IPS-11a (cell line): ENCODE measurements at regions not wholly inside any gene's neighbourhood (a gene's known extent, or its start where the extent isn't known, plus 50 kb on each side); places are given as distances from the start of the nearest gene placed in this dataset.

Experiments
- H3K4me3 ChIP-seq: one replicate; pipeline ENCODE4 v1.5.1; 2013; ENCODE audit warnings: low read depth, low read length, control low read depth

DNA sequence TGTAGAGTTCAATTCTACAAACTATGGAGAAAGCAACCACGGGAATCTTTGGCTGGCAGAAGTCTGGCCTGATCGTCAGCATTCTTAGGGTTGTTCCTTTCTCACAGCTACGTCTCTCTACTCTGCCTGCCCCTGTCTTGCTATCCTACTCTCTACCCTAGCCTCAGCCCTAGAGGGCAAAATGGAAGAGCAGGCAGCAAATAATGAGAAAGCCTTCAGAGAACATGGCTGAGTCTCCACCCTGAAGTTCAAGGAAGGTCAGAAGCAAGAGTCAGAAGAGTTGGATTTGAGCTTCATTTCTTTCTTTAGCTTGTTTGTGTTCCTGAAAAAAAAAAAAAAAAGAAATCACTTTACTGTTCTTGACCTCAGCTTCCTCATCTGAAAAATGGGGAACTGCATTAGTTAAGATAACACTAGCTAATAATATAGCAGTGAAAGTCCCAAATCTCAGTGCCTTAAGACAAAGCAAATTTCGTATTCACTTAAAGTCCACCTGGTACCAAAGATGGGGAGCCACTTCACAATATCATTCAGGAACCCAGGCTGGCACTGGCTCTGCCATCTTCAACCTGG is 50.2 kb upstream of the CCND2 start:
- H3K4me3 ChIP-seq = no peak overlapping the region

DNA sequence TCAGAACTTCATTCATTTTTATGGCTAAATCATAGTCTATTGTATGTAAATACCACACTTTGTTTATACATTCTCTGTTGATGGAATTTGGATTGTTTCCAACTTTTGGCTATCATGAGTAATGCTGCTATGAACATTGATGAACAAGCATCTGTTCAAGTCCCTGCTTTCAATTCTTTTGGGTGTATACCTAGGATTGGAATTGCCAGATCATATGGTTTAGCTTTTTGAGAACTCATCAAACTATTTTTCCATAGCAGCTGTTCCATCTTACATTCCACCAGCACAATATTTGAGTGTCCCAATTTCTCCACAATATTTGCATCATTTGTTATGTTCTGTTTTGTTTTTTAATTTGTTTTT is 52.3 kb upstream of the CCND2 start:
- no peak overlapping the region for H3K4me3 ChIP-seq

DNA sequence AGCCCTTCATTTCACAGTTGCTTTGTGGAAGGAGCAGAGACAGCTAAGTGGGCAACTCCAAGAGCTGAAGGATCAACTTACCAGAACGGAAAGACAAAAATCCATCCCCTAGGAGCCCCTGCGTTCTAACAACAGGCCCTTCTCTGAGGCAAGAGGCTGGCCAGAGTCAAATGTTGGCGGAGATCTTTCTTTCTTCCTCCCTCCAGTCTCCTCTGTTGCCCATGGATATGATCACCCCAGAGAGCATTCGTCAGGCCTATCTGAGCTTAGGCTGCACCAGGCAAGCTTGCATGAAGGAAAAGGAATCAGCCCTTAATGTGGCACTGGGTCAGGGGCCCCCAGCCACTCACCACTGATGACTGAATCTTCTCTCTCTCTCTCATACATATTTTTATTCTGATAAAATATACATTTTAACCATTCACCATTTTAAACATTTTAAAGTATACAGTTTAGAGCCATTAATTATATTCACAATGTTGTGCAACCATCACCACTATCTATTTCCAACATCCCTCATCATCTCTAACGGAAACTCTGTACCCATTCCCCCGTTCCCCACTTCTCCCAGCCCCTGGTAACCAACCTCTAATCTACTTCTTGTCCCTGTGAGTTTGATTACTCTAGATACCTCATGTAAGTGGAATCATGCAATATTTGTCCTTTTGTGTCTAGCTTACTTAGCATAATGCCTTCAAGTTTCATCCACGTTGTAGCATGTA is 52.9 kb upstream of the CCND2 start:
- H3K4me3 ChIP-seq = no peak overlapping the region

DNA sequence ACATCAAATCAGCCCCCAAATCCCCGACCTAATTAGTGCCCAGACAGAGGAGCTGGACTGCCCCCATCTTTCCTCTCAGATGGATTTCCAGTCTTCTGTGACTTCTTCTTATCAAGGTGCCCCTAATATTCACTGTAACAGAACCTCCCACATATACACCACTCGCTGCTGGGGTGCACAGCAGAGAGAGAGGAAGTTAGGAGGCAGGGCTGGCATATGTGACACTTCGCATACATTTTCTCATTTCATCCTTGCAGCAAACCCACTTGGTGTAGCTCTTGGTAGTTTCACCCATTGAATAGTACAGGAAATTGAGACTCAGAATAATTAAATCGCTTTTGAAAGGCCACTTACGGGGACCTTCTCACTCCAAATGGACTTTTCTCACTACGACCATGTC is 56.5 kb upstream of the CCND2 start:
- no peak overlapping the region for H3K4me3 ChIP-seq

DNA sequence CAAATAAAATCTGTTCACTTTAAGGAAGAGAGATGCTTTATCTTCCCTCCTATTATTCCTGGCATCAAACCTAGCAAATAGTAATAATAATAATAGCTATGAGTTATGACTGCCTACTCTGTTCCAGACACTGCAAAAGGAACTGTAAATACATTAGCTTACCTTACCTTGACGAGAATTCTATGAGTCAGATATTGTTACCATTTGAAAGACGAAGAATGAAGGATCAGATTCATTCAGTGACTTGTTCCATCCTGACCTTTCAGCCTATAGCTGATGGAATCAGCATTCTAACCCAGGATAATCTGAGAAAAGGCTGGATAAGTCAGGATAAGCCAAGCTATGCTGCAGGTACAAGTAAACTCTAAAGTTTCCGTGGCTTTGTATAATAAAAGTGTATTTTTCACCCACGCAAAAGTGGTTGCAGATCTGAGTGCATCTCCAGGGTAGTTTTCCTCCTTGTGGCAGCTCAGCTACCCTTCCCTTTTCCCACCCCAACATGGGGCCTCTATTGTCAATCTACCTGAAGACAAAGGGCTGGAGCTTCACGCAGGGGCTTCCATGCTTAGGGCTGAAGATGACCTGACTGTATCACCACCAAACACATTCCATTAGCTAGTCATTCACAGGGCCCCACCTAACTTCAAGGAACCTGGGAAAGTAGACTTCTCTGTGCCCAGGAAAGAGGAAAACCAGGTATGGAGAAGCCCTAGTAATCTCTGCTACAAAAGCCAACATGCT is 57.2 kb upstream of the CCND2 start:
- H3K4me3 ChIP-seq = no peak overlapping the region

DNA sequence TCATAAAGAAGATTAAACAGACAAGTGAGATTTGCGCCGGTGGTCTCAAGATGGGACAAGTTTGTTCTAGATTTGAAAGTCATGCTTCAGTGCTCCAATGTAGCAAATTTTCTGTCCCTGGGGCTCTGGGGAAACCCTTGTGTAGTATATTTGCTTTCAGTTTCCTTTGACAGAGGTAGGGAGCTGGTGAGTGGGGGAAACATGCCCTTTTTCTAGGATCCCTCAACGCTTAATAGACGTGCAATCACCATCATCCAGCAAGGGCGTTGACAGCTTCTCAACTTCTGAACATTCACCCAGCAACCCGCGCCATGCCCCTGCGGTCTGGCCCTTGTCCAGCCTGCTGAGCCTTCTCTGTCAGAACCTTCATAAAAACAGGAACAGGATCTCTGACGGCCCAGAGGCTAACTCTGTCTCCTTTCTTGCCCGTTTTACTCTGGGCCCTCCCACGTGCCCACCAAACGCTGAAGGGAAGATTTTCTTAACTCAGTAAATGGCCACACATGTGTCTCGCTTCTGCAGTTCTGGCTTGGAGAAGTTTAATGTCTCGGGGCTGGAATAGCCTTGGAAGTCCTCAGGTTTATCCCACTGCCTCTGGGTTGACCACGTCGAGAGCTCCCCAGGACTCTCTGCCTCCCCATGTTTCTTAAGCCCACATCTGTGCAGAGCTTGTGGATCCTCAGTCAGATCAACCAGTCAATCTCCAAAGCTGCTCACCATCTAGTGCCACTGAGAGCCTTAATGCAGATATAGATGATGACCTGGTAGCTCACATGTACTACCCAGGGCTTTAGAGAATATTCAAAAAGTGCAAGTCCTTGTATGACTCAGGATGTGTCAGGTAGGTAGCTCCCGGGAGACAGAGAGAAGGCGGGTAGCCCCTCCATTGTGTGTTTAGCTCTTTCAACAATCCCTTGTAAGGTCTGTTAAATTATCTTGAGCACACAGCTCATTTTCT is 58.1 kb upstream of the CCND2 start:
- no peak overlapping the region for H3K4me3 ChIP-seq

DNA sequence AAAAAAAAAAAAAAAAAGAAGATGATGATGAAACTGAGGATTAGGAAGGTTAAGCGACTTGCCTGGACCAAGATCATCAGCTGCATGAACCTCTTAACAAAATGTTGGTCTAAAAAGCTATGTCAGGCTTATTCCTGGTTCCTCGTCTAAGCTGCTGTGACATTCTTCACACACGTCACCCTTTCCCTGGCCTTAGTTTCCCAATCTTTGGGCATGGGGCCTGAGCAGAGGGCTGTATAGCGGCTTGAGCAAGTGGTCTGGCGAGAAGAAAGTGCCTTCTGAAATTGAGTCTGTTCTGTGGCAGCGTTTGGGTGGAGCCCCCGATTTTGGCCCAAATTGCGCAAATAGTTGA is 58.7 kb upstream of the CCND2 start:
- H3K4me3 ChIP-seq = no peak overlapping the region

DNA sequence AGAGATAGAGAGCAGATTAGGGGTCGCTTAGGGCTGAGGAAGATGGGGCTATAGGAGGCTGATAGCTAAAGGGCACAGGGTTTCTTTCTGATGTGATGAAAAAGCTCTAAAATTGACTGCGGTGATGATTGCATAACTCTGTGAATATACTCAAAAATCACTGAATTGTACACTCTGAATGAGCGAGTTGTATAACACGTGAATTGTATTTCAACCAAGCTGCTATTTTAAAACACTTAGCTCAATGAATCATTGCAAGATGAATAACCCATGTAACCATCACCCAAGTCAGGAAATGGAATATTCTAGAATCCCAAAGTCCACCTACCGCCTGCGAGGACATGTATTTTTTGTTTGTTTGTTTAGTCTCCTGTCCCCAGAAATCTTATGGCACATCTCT is 60.1 kb upstream of the CCND2 start:
- H3K4me3 ChIP-seq = no peak overlapping the region

DNA sequence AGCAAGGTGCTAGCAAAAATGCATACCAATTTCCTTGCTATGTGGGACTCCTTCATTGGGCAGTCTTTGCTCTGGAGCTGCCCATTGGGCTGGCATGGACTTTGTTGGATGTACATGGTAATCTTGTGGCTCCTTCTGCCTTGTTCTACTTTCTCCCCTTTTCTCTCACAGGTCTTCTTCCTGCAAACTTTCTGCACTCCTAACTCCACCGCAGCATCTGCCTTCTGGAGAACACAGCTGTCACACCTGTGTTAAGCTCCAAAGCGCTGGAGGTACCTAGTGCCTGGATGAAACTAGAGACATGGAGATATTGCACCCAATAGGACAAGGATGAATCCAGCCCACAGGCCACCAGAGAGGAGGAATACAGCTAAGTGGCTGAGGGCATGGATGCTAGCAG is 60.7 kb upstream of the CCND2 start:
- H3K4me3 ChIP-seq = no peak overlapping the region

DNA sequence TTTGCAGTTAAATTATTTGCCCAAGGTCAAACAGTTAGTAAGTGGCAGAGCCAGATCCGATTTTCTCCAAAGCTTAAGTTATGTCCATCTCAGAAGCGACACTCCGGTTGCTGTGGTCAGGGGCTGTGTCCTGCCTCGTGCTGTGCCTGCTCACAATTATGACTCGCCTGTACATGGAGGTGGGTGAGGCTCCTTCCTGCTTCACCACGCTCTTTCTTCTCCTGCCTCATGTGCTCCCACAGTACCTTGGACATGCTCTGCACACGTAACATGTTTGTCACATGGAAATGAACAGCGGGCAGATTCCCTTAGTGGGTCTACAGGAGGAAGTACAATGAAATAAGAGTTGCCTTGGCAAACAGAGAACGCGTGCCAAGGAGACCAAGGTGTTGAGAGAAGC is 62.2 kb upstream of the CCND2 start:
- H3K4me3 ChIP-seq = no peak overlapping the region

DNA sequence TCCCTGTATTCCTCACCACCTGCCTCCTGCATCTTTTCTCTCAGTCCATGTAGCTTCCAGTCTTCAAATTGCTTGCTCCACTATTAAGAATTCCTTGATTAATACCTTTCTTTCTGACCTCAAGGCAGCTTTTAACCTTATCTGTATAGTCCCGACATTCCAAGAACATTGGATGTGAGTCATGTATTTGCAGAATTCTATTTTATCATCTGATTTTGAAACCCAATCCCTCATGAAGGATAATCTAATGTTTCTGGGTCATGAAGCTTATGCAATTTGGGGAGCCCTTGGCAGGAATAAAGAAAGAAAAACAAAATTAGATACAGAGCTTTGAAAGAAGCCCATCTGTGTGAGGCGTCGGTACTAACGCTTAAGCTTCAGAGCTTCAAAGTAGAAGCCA is 63.4 kb upstream of the CCND2 start:
- no peak overlapping the region for H3K4me3 ChIP-seq

DNA sequence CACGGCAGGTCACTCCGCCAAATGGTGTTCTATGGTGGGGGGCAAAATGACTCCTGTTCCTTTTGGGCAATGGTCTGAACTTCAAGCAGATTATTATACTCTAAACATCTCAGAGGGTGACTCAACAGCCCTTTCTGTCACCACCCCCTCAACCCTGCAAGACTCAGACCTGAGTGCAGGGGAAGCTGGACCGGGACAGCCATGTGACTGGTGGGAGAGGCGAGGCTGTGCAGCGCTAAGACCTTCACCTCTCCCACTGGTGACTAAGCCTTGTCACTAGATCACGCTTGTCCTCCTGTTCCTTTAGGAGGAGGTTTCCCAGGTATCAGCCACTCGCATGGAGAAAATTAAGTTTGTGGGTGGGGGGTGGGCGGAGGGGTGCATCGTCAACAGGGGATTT is 67.1 kb upstream of the CCND2 start:
- H3K4me3 ChIP-seq = no peak overlapping the region

DNA sequence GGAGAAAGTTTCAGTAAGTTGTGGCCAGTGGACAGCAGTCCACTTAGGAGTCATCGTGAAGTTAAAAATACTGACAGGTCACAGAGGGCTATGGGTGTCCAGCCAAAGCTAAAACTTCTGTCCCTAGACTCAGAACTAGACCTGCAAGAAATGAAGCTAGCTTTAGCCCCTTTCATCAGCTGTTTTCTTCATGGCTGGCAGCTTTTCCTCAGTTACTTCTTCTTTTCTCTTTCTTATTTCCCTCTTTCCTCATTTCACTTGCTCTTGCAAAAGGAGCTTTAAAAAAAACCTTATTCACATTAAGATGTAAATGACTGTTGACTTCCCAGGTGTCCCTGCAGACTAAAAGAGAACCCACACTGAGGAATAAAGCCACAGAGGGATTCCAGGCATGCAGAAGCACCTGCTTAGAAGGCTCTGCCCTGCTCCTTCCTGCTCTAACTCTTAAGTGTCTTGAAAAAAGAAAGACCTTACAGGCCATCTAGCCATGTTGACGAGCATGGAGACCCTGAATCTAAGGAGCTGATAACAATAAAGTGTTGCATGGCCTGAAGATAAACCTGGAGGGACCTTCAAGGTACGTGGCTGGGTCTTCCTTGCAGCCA is 69.7 kb upstream of the CCND2 start:
- no peak overlapping the region for H3K4me3 ChIP-seq

DNA sequence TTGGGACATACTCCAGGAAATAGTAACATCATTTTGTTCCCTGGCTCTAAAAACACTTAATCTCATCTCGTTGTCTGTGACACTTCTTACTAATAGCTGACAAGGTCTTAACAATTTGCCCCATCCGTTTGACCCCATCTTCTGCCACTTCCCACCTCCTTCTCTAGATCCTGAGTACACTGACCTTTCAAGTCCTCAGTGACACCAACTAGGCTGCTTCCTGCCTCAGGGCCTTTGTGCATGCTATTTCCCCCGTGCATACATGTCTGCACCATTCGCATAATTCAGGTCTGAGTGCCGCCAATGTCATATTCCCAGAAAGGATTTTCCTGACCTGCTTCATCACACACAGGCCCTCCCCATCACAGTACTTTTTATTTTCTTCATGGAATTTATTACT is 70.6 kb upstream of the CCND2 start:
- no peak overlapping the region for H3K4me3 ChIP-seq

DNA sequence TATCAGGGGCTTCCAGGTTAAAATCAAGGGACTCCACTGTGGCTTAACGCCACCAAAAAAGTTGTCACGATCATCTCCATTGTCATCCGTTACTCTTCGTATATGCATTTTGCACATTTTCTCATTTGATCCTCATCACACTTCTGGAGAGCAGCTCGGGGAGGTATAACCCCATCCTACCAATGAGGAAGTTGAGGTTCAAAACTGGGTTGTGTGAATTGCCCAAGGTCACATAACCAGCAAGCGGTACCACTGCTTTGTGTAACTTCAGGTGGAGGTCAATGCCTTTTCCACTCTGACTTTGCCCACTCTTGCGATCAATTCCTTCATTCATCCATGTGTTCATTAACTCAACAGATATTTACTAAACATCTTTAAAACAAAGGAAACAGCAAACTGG is 71.1 kb upstream of the CCND2 start:
- H3K4me3 ChIP-seq = no peak overlapping the region

DNA sequence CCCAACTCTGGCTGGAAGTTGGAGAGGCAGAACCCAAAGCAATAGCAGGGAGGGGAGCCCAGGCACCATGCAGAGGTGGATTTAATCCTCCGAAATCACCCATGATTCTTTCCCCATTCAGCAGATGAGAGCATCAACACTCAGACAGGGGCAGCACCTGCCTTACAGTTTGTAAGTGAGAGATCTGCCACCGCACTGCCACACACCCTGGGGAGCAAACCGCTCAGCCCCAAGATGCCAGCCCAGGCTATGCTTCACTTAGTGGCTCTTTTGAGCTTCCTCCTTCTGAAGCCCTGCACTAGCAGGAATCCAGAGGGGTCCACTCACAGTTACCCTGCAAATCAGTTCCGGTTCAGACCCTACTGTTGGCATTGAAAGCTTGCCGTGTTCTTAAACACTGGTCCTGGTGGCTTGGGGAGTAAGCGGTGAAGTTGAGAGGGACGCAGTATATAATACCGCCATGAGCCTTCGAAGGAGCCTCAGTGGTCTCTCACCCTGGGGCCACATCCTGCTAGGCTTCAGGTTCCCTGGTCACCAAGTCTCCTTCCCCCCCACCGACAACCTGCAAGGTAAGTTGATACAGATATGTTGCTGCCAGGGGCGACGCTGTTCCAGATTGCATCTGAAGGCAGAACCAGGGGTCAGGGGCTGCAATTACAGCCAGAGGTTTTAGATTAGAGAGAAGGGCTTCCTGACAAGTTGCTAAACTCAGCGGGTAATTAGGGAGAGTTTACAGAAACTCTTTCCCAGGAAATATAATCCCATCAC is 72.0 kb upstream of the CCND2 start:
- no peak overlapping the region for H3K4me3 ChIP-seq

DNA sequence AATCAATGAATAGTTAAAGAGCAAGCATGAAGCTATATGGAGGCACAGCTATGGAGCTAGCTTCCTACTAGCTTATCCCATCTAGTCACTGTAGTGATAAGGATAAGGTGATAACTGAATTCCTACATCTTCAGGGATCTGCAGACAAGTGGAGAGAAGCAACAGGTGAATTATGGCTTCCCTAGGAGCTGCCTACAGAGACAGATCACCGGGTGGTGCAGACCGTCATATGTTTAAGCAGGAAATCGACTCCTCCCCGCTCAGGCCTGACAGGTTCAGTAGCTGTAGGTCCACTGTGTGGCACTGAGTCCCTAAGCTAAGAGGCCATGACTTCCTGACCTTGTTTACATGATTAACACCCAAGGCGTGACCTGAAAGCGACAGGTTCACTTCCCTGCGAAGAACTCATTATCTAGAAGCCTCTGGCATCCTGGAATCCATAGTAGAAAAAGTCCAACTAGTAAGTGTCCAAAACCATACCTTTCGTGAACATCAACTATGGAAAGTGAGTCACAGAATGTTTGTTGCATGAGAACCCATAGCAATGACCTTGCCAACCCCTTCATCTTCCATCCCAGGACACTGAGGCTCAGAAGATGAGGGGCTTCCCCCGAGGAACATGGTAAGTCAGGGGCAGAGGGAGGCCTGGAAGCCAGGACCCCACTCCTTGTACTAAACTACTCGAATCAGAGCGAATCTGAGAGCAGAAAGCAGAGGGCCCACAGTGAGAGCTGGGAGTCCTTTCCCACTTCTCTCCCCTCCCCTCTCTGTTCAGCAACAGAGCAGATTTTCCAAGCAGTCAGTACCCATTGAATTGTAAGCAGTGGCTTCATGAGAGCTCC is 75.4 kb upstream of the CCND2 start:
- no peak overlapping the region for H3K4me3 ChIP-seq

DNA sequence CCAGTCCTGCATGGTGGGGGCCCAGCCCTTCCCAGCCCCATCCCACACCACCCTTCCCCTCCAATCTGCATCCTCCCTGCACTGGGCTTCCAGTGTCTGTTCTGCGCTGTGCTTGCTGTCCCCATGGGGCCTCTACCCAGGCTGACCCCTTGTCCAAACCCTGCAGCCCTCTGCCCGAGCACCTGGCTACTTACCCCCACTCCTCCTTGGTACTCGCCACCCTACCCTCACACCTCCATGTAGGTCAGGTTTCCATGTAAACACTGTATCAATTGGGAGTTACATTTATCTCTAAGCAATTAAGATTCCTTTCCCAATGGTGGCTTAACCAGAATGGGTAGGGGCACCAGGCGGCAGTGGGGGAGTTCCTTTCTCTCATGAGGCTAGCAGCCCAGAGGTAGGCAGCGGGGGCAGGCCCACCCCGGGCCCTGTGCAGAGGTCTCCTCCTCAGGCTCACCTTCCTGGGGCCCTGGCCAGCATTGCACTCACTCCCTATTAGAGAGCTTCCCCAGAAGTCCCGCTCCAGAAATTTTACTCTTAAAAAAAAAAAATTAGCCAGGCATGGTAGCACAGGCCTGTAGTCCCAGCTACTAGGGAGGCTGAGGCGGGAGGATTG is 76.6 kb upstream of the CCND2 start:
- no peak overlapping the region for H3K4me3 ChIP-seq

DNA sequence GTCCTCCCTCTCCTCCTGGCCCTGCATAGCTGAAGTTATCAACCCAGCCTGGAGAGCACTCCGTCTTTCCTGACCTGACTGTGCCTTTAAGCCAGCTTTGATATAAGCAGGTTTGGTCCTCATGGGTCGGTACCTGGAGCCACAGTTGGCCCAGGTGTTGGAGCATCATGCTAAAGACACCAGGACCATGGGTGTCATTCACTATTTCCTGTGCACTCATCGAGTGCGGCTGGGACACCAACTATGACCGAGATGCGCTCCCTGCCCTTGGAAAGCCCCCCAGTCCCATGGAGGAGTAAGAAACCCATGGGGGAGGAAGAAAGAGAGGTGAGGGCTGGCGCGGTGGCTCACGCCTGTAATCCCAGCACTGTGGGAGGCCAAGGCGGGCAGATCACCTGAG is 78.9 kb upstream of the CCND2 start:
- H3K4me3 ChIP-seq = no peak overlapping the region
